Renal pelvis (tissue), 1 donor: ENCODE measurements at regions not wholly inside any gene's neighbourhood (a gene's known extent, or its start where the extent isn't known, plus 50 kb on each side); places are given as distances from the start of the nearest gene placed in this dataset.
A peak's percentile ranks its signal among the peaks of the same experiment; 100 is the strongest.
"Not testable (repeated sequence)": the region's sequence is repeated elsewhere in the genome, so short reads cannot be mapped to it uniquely, and the experiment has no call there.

Experiments used
- DNase-seq: peaks from one replicate; pipeline ENCODE4 v3.0.0-alpha.2; 2013

DNA sequence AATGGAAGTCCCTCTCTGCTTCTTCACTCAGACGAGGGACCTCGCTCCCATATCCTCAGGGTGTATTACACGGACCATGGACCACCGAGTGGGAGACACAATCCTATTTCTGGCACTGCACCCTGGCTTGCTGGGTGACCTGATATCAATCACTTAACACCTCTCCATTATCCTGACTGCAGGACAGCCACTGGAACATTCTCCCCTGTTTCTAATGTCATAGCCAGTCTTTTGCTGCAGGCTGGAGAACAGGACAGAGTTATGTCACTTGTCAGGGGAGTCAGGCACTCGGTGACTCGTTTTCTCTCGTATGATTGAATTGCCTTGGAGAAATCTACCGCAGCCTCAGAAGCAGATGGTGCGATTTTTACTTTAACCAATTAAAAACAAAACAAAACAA is 219.1 kb upstream of the IGFBP7 start:
- DNase-seq, result no peak

DNA sequence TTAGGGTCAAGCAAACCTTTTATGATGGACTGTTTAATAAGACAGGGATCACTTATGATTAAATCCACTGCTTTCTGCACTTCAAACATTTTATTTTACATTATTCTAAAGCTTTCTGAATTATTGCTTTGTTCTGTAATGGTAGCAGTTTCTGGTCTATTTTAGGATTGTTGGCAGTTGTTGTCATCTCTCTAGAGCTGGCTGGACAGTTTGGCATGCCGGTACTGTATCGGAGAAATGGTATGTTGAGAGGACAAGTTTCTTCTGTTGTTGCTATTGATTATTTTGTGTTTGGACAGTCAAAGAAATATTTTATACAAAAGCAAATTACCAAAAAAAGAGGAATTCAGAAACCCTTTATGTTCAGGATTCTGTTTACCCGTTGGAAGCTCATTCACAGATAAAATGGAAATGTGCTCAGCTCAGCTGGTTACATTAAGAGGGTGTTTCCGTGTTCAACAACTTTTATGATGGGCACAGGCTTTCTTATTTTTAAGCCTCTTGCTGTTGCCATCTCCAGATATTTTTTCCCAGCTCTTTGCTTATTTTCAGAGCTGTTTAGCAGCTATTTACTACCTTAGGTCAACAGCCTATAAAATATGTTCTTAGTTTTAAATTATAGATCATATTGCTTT is 214.6 kb upstream of the IGFBP7 start:
- DNase-seq, result no peak

DNA sequence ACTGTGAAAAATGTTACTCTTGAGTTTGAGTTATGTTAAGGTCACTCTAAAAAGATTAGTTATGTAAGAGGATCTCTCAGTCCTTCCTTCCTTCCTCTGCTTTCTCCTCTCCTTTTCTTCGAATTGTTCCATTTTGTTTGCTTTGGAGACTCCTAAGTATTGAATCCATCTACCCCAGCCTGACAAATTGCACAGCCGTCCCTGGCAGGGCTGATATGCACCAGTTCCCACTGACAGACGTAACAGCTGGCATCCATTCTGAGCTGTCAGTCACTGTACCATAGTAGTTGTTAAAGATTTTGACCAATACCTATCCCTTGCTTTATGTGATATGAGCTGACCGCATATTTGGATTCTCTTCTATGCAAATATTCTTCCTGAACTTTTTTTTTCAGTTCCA is 210.7 kb upstream of the IGFBP7 start:
- no peak for DNase-seq

DNA sequence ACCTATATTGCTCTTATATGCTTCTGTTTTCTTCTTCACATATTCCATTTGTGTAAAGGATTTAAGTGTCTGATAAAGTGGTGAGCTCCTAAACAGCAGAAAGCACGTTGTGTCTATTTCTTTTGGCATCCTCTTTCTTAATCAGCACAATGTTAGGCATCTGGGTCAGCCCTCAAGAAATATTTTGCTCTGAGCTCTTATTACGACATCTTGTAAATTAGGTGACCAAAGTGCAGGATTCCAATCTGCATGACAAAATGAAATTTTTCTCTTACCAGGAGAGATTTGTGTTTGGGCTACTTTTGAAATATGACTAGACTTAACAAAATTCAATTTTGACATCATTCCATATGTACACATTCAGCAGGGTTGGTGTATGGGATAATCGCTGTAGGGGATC is 210.0 kb upstream of the IGFBP7 start:
- DNase-seq, result no peak

DNA sequence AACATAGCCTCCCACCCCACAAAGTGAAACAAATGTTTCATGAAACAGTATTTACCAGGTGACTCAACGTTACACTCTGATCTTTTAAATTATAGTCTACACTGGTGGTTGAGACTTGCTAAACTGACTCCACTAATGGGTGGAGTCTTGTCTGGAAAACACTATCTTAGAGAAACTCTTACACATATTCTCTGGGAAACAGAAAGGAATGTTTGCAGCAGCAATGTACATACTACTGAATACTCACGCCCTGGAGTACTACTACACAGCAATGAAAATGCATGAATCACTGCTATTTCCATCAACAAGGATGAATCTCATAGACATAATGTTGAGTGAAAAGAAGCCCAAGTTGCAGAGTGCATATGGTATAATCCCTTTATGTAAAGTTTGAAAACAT is 208.5 kb upstream of the IGFBP7 start:
- DNase-seq, result no peak

DNA sequence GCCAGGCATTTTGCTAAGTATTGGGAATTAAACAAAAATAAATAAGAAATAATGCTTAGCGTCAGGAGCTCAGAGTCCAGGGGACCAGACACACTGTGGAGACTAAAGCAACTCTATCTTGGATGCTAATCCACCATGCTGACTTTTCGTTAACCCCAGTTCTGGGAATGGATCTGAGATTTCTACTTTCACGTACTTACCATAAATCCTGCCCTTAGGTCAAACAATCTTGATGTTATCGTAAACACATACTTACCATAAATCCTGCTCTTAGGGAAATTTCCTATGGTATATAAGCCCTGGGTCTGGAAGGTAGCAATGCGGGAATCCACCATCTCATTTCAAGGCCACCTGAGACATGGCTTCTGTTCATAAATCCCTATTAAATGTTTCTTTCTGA is 204.5 kb upstream of the IGFBP7 start:
- DNase-seq, result no peak

DNA sequence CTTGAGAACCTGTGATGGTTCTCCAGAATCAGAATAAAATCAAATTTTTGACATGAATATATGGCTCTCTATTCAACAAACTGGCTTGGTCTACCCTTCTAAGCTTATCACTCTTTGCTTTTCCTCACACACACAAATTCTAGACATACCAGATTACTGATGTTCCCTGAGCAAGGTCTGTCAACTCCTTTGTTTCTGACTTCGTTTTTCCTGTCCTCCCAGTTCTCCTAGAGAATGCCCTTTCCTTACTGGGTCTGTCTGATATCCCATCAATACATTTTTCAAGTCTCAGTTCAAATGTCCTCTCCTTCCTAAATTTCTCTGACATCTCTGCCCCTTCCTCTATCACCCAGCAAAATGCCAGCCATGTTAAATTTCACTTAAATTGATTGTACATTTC is 202.1 kb upstream of the IGFBP7 start:
- no peak for DNase-seq

DNA sequence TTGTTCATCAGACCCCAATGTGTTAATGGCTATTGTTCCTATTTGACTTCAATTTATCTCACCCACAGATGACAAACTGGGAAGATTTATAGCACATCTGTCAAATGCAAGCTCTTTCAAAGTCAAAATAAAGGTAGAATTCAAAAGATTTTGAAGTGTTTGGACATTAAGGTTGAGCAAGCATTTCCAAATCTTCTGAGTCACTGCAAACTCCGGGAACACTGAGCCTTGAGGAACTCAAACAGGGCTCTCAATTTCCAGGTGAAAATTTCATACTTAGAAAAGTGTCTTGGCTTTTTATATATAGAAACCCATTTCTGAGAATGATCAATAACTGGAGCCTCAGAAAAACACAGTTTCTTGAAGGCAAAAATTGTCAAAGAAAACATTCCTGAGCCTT is 199.5 kb upstream of the IGFBP7 start:
- no peak for DNase-seq

DNA sequence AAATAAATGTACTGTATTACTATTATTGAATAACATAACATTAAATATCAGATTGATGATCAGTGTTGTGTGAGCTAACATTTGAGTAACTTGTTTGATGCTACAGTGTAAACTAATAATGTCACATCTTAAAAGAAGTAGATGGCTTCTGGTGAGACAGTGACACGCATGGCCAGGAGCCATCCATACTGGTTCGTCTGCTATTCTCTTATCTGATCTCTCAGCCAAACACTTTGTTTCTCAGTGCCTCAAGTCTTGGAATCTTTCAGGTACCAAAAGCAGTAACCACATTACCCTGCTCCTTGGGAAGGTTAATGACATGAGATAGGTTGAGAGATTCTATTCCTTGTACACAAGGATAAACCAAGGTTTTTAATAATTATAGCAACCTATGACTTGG is 198.1 kb upstream of the IGFBP7 start:
- DNase-seq, result no peak

DNA sequence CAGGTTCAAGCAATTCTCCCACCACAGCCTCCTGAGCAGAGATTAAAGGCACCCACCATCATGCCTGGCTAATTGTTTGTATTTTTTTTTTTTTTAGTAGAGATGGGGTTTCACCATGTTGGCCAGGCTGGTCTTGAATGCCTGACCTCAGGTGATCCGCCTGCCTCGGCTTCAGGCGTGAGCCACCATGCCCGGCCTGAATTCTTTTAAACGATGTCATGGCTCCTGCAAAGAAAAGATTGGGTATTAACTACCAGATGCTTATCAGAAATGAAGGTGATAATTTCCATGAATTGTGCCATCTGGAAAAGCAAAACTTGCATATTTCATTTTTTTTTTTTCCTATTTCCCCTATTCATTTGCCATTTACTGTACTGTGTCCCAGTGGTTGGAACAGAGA is 195.7 kb upstream of the IGFBP7 start:
- DNase-seq, result no peak

DNA sequence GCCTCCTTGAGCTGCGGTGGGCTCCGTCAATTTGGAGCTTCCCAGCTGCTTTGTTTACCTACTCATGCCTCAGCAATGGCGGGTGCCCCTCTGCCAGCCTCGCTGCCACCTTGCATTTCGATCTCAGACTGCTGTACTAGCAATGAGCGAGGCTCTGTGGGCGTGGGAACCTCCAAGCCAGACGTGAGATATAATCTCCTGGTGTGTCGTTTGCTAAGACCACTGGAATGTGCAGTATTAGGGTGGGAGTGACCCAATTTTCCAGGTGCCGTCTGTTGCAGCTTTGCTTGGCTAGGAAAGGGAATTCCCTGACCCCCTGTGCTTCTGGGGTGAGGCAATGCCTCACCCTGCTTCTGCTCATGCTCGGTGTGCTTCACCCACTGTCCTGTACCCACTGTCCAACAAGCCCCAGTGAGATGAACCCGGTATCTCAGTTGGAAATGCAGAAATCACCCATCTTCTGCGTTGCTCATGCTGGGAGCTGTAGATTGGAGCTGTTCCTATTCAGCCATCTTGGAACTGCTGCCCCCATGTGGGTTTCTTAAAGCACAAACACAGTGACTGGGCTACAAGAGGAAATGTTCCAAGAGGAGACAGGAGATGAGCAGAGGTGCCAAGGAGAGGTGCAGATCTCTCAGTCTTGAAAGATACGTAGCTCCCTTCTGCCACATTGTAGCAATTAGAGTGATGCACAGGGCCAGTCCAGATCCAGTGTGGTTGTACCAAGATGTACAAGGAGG is 193.0 kb upstream of the IGFBP7 start:
- DNase-seq, result no peak

DNA sequence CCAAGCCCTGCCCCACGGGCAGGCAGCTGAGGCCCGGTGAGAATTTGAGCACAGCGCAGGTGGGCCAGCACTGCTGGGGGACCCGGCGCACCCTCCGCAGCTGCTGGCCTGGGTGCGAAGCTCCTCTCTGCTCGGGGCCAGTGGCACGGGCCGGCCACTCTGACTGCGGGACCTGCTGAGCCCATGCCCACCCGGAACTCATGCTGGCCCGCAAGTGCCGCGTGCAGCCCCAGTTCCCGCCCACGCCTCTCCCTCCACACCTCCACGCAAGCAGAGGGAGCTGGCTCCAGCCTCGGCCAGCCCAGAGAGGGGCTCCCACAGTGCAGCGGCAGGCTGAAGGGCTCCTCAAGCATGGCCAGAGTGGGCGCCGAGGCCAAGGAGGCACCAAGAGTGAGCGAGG is 190.1 kb upstream of the IGFBP7 start:
- not testable (repeated sequence) for DNase-seq

DNA sequence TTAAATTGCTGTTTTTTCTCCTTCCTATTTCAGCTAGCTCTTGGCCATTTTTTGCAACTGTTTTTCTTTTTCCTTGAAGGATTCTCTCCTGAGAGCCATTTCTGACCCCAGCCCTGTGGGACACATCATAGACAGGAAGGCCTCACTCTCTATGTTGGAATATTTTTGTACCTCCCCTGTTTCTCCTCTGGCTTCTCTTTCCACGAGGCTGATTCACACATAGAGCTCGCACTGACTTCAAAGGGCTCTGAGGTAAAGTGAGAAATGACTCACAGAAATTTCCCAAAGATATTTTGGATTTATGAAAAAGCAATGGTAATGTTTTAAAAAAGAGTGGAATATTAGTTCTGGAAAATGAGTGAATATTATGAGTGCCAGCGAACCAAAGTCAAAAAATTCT is 181.7 kb upstream of the IGFBP7 start:
- no peak for DNase-seq

DNA sequence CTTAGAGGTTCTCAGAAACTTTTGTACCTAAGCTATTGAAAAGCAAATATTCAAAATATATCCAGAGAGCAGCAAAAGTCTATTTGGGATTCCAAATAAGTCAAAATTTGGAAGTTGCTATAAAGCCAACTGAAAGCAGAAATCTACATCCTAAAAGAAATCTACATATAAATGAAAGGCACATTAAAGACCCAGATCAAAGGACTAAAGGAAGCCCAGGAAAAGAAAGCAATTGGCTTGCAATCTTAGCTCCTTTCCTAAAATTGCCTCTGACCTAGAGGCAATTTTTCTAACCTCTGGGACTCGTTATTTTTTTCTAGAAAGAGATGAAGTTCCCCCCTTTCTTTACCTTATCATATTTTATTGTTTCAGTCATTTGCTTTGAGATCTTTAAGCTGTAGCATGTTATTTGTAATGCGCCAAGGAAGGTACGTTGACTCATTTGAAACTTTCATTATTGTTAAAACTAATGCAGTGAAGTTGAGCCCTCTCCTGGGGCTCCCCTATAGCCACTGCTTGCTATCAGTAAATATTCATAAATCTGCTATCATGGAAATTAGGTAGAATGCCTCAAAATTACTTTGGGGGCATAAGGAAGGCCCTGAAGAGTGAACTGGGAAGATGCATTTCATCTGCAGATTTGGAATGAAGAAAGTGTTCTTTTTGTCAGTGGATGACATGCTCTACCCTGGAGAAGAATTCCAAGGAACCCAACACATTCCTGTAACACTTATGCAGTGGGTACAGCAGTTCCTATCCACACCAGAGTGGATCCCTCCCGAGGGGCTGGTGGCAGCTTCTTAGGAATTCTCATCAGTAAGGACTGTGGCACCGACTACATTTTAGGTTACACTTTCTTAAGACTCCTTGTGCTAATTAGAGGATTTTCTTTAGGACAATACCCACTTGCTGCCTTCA is 177.8 kb upstream of the IGFBP7 start:
- no peak for DNase-seq

DNA sequence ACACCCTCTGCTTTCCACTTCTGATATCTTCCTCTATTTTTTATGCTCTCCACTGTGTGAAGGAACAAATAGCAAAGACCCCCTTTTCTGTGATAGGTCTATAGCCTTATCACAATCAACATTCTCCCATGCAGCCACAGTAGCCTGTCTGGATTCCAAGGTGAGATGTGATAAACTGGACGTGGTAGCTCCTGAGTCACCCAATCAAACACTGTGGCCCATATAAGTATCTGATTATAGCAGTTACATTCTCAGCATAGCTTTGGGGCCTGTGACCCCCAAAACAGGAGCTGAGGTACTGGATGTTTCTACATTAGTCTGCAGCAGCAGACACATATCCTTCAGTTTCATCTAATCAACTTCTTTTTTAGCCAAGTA is 172.7 kb upstream of the IGFBP7 start:
- no peak for DNase-seq

DNA sequence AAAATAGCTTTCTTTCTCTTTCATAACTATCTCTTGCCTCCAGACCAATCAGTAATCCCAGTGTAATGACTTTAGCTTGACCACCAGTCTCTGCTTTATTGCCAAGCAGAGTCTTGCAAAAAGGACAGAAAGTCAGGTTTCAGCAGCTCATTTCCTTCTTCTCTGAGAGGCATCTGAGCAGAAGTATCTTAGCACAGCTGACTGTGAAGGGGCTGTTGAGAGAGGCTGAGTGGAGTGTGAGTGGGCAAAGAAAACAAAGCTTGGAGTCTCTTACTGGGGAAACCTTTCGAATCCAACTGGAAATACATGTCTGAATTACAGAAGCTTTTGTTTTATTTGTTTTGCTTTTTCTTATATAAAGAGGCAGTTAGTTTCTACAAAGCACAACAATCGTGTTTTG is 170.3 kb upstream of the IGFBP7 start:
- DNase-seq, result no peak

DNA sequence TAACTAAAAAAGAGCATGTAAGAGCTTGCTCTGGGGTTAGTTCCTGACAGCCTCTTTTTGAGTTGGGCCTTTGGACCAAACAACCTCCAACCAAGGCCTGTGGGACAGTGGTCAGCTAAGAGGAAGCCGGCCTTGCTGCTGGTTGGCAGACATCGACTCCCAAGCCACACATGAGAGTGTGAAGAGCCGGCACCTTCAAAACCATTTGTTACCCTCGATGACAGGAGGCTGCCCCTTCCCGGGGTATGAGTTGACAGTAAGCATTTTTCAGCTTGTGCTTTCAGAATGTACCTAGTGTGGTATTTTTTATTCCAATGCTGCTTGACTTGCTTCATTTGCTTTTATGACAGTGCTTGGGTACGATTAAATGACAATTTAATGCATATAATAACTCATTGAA is 168.6 kb upstream of the IGFBP7 start:
- no peak for DNase-seq

DNA sequence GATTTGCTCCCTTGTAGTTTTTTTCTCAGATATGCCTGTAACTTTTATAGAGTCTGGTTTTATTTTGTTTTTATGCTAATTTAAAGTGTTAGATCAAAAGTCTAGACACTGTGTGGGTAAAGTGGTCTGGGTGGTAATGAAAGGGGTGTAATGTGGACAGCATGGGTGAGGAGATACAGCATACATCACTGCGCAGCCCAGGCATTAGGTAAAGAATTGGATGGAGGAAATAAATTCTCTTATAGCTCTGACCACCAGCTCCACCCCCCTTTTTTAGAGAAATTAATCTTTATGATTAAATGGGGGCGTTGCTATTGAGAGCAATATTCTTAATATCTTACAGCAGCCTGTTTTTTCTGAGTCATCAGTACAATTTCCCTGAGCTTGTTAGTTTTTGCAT is 163.9 kb upstream of the IGFBP7 start:
- no peak for DNase-seq

DNA sequence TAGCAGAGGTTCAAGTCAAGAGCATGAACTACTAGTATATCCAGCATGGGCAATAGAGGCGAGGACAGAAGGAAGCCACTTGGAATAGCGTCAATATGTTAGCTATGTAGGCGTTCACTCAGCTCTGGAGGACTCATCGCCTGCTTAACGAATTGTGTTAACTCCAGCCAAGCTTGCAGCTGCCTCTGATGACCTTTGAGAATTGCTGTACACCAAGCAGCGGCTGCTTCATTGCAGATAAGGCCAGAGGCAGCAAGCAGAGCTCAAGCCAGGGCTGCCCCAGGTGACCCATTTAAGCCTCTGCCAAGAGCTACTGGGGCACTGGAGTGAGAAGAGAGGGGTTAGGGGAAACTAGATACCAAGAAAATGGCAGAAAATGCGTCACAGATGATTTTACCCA is 160.2 kb upstream of the IGFBP7 start:
- DNase-seq, result no peak

DNA sequence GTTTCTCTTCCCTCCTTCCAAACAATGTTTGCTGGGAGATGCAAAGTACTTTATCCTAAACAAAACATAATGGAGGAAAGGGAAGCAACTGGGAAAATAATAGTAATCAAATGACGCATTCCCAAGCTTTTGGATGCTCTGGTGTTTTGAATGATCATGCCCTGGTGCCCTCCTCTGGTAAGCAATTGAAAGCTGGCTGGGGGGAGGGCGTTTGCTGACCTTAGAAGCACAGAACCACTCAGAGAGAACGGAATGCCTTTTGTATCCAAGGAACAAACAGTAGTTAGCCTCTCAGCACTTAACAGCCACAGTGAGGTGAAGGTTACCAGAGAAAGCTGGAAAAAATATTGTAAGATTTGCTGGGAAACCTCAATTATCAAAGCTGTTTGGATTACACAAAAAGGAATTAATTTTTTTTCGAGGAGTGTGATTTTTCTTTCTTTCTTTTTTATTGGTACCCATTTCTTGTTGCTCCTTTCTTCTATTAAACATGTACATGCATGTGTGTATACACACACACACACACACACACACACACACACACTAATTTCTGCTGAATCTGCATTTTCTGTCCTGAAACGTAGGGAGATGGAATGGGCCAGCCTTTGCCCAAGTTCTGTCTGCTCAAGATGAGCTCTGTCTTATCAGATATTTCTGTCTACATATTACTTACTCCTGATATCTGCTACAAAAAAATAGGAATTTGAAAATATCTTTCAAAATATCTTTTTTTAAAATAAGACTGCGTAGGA is 155.8 kb upstream of the IGFBP7 start:
- DNase-seq, result peak; percentile 38

DNA sequence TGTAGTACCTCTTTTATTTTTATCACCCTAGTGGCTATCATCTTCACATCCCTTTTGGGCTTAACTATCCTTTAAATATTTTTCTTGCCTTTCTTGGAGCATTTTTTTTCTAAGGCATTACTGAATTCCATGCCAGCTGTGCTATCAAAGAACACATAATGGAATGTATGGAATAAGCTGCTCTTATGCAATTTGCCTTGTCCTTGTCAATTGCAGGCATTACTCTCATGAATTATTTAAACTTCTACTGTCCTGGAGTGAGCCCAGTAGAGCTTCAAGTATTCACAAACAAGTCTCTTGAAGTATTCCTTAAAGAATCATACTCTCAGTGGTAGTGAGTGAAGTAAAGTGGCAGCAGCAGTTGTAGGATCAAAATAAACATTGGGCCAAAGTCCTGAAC is 144.6 kb upstream of the IGFBP7 start:
- DNase-seq, result no peak

DNA sequence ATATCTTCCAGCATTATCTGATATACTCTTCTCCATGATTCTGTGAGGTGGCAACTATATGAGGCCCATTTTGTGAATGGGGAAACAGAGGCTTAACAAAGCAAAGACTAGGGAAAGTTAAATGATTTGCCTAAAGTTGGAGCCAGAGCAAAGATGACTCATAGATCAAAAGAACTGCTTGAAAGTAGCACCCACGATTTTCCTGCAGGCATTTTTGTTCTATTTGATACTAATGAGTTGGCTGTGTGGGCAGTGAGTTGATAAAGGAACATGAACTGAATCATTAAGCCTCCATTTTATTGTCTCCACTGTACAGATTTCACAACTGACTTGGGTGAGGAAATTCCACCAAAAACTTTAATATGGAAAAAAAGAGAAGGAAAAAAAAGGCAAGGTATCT is 138.9 kb upstream of the IGFBP7 start:
- no peak for DNase-seq
